ENCODE measurements at regions not wholly inside any gene's neighbourhood (a gene's known extent, or its start where the extent isn't known, plus 50 kb on each side); places are given as distances from the start of the nearest gene placed in this dataset.
"Not testable (repeated sequence)": the region's sequence is repeated elsewhere in the genome, so short reads cannot be mapped to it uniquely, and the experiment has no call there.

DNA sequence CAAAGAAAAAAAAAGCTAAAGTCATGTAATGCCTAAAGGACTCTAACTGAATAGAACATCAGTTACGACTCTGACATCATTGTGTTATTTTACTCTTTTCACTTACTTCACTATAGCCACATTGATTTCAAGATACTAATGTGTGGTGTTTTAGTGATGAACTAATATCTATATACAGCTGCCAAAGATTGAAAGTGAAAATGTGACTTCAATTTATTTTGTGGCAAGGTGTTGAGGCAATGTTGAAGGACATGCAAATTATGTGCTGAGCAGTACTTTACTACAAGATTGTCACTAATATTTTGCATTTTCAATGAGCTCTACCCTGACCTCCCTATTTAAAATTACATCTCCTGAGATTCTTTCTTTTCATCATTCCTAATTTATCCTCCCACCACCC lies 1911.9 kb upstream of the PCDH20 start:
- DNase-seq = no peak

DNA sequence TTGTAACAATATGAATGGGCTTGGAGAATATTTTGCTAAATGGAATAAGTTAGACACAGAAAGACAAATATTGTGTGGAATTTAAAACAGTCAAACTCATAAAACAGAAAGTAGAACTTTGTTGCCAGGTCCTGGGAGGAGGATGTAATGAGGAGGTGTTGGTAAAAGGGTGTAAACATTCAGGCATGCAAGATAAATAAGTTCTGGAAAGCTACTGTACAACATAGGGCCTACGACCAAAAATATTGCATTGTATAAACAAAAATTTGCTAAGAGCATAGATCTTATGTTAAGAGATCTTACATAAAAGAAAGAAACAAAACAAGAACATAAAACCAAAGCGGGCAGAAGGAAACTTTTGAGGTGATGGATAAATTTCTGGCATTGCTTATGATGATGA lies 1907.8 kb upstream of the PCDH20 start:
- DNase-seq = no peak

DNA sequence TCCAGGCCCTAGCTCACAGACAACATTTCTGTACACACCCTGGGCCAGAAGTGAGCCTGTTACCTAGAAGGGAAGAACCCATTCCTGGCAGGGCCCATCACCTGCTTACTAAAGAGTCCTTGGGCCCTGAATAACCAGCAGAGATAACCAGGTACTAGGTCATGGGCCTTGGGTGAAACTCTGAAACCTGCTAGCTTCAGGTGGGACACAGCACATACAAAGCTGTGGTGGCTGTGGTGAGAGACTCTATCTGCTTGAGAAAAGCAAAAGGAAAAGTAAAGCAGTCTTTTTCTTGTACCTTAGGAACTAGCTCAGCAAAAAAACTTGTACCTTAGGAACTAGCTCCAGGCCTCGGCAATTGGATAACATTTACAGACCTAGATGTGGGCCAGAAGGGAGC lies 1895.9 kb upstream of the PCDH20 start:
- DNase-seq = no peak

DNA sequence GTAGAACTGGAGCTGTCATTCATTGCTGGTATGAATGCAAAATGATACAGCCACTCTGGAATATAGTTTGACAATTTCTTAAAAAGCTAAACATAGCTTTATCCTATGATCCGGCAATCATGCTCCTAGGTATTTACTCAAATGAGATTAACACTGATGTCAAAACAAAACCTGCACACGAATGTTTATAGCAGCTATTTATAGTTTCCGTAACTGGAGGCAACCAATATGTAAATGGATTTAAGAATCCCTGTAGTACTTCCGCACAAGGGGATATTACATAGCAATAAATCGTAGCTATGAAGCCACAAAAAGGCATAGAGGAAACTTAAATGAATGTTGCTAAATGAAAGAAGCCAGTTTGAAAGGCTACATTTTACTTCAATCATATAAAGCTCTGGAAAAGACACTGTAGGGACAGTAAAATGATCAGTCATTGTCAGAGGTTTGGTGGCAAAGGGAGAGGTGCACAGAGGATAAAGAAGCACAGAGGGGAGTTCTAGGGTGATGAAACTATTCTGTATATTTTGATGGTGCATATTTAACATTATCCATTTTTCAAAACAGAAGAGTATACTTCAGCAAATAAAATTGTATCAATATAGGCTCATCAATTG lies 1893.0 kb upstream of the PCDH20 start:
- no peak for DNase-seq

DNA sequence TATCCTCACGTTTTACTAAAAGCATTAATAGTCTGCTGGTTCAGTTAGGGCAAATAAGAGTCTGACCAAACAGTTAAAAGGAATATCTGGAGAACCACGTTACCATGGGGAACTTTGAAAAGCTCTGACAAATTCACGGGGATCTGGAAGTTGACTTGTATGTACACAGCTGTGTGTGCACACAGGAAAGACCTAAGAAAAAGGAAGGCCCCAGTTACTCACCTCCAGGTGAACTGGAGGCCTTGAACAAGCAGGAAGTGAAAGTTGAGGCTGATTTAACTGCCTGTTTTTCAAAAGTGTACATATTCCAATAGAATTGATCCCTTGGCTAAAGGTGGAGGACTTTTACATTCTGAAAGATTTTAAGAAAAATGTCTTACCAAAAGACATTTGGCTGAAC lies 1891.6 kb upstream of the PCDH20 start:
- DNase-seq = no peak

DNA sequence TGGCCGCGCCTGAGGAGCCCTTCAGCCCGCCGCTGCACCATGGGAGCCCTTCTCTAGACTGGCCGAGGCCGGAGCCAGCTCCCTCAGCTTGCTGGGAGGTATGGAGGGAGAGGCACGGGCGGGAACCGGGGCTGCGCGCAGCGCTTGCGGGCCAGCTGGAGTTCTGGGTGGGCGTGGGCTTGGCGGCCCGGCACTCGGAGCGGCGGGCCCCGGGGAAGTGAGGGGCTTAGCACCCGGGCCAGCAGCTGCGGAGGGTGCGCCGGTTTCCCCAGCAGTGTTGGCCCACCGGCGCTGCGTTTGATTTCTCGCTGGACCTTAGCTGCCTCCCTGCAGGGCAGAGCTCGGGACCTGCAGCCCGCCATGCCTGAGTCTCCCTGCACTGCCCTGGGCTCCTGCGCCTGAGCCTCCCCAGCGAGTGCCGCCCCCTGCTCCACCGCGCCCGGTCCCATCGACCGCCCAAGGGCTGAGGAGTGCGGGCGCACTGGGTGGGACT lies 1890.0 kb upstream of the PCDH20 start:
- no peak for DNase-seq

DNA sequence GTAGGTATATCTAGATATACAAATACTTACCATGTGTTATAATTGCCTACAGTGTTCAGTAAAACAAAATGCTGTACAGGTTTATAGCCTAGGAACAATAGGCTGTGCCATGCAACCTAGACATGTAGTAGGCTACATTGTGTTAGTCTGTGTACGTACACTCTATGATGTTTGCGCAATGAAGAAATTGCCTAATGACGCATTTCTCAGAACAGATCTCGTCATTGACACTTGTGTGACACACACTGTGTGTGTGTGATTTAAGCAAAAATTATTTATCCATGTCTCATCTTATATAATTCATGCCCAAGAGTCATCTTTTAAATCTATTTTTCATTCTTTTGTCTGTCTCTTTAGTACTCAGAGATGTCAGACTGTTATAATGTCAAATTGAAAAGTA lies 1888.8 kb upstream of the PCDH20 start:
- DNase-seq = no peak

DNA sequence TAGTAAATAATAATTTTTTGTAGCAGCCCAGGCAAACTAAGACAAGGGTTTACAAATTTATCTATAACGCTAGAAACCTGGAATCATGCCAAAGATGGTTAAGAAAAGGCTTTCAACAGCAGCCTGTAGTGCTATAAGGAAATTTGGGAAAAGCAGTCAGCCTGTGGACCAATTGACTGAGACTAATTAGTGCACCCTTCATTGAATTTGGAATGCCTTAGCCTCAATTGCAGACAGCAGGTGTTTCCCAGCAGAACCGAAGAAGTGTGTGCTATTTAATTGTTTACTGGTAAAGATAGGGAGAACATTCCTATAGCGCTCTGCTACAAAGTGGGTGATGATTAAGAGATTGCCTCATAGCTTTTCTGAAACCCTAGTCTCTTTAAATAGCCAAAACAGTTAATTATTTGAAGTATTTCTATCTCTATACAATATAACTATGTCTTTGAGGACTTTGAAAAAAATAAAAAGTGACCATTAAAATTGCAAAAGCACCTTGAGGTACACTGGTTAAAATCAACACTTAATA lies 1884.3 kb upstream of the PCDH20 start:
- DNase-seq = no peak

DNA sequence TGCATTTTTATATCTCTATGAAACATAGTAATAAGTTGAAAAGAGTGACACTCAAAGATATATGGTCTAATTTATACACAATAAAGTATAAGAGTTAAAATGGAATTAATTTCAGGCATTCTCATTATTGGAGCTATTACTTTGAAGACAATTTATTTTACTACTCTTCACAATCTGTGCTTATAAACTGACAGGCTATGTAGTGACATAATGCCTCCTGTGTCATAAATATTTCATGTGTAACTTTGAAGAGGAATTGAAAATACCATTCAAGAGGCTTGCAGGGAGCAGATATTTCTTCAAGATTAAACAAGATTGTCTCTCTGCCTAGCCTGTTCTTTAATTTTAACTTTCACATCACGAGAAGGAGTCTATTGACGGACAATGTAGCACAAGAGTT lies 1881.5 kb upstream of the PCDH20 start:
- no peak for DNase-seq

DNA sequence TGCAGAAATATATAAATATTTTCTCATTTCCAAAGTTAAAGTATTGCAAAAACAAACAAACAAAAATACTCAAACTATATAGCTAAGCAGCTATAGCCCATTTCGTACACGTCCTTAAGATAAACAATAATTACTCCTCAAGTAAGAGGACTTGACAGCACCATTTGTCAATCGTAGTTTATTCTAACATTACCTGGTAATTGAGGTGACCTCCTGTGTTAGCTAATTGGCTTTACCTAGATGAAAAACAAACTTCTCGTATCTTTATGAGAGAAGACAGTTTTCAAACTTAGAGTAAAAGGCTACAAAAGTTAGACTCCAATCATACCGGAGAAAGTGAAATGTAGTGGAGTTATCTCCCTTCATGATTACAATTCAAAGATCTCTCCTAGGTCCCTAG lies 1876.1 kb upstream of the PCDH20 start:
- DNase-seq = no peak

DNA sequence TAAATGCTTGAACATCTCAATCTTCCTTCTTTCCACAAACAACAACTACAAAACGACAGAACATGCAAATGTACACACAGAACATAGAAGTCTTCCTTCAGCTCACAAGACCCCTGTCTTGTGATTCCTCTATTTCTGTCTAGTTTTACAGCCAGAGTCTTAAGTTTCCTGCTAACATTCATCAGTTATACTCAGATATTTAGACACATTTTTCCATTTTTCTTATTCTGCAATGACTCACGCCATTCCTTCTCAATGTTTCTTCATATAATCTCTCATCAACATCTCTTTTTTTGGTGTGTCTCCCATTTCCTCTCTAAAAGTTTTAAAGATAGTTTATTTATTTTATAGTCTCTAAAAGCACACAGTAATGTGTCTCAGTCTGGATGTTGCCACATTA lies 1872.9 kb upstream of the PCDH20 start:
- DNase-seq = no peak

DNA sequence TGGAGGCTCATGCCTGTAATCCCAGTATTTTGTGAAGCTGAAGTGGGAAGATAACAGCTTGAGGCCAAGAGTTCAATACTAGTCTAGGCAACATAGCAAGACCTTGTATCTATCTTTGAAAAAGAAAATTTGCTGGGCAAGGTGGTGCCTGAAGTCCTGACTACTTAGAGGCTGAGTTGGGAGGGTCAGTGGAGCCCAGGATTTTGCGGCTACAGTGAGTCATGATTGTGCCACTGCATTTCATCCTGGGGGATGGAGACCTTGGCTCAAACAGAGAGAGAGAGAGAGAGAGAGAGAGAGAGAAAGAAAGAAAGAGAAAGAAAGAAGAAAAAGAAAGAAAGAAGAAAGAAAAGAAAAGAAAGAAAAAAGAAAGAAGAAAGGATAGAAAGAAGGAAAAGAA lies 1872.3 kb upstream of the PCDH20 start:
- no peak for DNase-seq

DNA sequence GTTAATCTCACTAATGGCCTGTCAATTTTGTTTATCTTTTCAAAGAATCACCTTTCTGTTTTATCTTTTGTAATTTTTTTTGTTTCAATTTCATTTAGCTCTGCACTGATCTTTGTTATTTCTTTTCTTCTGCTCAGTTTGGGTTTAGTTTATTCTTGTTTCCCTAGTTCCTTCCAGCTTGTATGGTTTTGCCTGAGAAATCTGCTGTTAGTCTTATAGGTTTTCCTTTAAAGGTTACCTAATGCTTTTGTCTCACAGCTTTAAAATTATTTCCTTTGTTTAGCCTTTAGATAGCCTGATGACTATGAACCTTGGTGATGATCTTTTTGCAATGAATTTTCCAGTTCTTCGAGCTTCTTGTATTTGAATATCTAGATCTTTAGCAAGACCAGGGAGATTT lies 1869.8 kb upstream of the PCDH20 start:
- DNase-seq = no peak

DNA sequence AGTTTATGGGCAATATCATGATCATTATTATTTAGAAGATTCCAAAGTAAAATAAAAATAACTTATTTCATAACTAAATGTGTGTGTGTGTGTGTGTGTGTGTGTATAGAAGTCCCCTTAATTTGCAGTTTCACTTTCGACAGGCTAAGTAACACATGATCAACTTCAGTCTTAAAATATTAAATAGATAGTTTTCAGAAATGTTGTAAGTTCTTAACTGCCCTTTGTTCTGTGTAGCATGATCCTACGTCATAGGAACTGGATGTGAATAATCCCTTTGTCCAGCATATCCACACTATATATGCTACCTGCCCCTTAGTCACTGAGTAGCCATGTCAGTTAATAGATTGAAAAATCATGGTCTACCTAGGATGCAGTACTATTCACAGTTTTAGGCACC lies 1863.5 kb upstream of the PCDH20 start:
- DNase-seq = no peak

DNA sequence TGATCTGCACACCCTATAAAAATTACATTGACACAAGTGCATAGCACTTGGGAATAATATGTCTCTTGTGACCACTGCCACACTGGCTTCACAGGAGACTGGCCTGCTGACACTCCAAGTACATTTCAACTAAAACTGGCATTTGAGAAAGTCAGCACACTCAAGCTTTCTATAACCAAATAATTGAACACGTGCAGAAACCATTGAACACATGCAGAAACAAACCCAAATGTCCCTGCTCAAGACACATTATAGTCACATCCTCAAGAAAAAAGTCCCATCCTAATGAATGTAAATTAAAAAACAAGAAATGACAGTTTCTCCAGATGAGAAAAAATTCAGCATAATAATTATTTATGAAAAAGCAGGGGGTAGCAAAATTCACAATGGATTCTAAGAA lies 1859.1 kb upstream of the PCDH20 start:
- no peak for DNase-seq

DNA sequence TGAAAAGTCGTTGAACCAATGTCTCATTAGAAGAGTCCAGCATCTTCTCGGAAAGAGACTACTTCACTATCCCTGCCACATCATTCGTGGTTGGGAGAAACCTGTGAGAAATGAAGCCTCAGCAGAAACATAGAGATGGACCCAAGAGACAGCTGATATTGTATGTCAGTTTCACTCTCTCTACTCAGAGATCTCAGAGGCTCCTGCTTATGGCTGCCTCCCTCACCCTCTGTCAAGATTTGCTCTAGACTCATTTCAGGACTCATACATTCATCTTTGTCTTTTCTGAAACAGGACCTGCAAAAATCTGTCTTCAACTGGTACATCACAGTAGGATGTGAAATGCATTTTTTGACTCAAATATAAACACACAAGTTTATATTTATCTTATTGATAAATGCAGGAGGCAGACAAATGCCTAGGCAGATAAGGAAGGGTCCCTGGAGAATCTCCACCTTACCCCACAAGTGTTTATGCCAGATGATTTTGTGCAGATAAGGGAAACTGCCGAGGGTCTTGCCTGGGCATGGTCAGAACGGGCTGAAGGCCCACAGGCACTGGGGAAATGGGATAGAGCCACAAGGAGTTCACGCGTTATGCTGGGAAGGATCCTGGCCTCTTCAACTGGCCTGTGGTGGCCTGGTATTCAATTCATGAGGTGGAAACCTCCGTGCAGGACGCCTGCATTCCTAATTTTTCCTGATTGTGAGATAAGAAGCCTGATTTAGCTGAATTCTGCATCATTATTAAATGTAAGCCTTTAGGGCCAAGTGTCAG lies 1834.0 kb upstream of the PCDH20 start:
- DNase-seq = no peak

DNA sequence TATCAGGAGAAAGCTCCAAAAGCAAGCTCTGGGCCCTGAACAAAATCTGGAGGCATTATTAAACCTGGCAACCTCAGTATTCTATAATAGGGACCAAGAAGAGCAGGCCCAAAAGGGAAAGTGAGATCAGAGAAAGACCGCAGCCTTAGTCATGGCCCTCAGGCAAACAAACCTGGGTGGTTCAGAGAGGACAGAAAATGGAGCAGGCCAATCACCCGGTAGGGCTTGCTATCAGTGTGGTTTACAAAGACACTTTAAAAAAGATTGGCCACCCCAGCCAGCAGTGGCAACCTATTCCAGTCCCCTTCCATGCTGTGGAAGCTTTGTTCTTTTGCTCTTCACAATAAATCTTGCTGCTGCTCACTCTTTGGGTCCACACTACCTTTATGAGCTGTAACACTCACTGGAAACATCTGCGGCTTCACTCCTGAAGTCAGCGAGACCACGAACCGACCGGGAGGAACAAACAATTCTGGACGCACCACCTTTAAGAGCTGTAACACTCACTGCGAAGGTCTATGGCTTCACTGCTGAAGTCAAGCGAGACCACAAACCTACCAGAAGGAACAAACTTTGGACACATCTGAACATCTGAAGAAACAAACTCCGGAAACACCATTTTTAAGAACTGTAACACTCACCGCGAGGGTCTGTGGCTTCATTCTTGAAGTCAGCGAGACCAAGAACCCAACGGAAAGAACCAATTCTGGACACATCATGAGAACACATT lies 1821.2 kb upstream of the PCDH20 start:
- DNase-seq = not testable (repeated sequence)

DNA sequence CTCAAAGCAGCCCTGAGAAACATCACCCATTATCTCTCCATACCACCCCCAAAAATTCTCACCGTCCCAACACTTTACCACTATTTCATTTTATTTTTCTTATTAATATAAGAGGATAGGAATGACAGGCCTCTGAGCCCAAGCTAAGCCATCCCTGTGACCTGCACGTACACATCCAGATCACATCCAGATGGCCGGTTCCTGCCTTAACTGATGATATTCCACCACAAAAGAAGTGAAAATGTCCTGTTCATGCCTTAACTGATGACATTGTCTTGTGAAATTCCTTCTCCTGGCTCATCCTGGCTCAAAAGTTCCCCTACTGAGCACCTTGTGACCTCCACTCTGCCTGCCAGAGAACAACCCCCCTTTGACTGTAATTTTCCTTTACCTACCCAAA lies 1802.9 kb upstream of the PCDH20 start:
- DNase-seq = not testable (repeated sequence)

DNA sequence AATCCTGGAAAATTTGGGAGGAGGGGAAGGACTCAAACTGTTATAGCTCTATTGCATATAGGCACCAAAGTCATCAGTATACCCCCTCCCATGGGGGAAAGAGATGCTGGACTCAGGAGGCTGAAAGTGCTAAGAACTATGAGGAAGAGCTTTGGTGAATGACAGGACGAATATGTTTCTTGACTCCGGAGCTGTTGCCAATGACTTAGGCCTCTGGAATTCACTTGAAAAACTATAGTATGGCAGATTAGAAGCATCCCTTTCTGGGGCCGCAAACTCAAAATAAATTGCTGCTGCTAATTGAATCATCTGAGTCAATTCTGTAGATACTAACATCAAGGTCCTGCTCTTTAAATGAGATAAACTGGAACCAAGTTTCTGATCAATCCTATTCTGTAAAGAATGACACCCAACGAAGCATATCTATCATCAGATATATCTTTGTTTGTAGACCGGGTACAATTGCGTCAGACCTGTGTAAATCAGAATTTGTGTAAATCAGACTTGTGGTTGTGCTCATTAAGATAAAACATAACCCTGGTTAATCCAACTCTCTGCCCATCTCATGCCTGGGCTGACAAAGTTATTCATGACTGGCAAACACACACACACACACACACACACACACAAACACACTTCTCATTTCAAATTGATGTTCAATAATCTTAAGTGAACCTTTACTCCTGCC lies 1793.8 kb upstream of the PCDH20 start:
- no peak for DNase-seq

DNA sequence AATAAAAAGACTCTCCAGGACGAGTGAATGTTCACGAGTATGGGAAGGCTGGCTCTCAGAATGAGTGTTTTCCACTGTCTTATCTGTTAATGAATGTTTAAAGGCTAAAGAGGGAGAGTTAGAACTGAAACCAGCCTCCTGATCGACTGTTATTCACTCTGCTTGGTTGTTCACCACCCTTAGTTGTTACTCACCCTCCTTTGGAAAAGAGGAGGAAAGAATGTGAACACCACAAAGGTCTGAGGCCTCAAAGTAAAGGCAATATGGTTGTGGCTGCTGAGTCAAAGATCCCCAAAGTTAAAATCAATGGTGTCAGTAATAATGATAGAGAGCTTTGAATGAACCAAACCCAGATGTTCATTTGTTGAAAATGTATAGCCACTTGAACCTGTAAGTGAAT lies 1793.2 kb upstream of the PCDH20 start:
- DNase-seq = no peak

DNA sequence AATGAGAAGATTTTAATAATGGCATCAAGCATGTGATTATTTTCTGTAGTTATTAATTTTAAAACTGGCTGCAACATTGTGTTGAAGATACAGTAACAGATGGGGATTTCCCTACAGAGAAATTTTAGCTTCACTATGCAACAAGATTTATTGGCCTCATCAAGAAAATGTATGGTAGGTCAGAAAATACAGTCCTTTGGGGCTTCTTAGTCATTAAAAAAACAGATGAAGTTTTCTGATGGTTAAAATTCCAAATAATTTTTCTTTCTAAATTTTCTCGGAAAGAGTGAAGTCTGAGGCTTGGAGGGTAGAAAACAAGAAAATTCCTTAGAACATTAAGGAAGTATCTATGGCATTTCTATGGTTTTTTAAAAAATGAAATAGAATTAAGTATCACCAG lies 1790.8 kb upstream of the PCDH20 start:
- DNase-seq = no peak

DNA sequence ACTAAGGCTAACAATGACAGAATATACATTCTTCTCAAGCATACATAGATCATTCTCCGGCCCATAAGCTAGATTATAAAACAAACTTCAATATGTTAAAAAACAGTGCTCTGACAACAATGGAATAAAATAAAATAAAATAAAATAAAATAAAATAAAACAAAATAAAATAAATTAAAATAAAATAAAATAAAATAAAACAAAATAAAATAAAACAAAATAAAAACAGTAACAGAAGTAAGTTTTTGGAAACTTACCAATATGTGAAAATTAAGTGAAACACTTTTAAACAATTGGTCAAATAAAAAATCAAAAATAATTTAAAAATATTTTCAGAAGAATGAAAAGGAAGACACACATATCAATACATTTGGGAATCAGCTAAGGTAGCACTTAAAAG lies 1785.8 kb upstream of the PCDH20 start:
- DNase-seq = no peak

DNA sequence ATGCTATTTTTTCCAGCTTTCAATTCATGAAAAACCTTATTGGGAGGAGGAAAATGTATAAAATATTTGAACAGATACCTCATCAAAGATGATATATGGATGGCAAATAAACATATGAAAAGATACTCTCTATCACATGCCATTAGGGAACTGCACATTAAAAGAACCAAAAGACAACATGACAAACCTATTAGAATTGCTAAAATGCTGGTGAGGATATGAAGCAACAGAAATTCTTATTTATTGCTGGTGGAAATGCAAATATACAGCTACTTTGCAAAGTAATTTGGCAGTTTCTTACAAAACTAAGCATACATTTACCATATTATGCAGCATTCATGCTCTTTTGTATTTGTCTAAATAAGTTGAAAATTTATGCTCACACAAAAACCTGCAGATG lies 1783.9 kb upstream of the PCDH20 start:
- no peak for DNase-seq
